HepG2 (cell line): ENCODE measurements at regions not wholly inside any gene's neighbourhood (a gene's known extent, or its start where the extent isn't known, plus 50 kb on each side); places are given as distances from the start of the nearest gene placed in this dataset.

Source experiments
- JUN ChIP-seq: sonication (generic); formaldehyde crosslinking; IDR thresholded peaks from 2 replicates; pipeline ENCODE4 v1.4.0; 2020; ENCODE audit warnings: mild to moderate bottlenecking, missing genetic modification reagents
- JUND ChIP-seq: sonication (generic); formaldehyde crosslinking; IDR thresholded peaks from 2 replicates; pipeline ENCODE4 v1.8.0; 2022; ENCODE audit warnings: mild to moderate bottlenecking, missing genetic modification reagents
- NFYB ChIP-seq: sonication (generic); formaldehyde crosslinking; IDR thresholded peaks from 2 replicates; pipeline ENCODE4 v1.4.0; 2020; ENCODE audit warnings: missing genetic modification reagents
- SP2 ChIP-seq: sonication (generic); formaldehyde crosslinking; IDR thresholded peaks from 2 replicates; pipeline ENCODE4 v1.5.1; 2020; ENCODE audit warnings: mild to moderate bottlenecking, missing genetic modification reagents
- TCF12 ChIP-seq, 2 experiments: fragments of 450-650 bp in 1 of 2; sonication (generic) in 1 of 2; formaldehyde crosslinking in 1 of 2; IDR thresholded peaks; 2 replicates each; pipeline versions ENCODE4 v1.6.1 to v1.8.0; 2017 to 2022; ENCODE audit warnings: antibody characterized with exemption in 1 of 2, mild to moderate bottlenecking in 1 of 2, missing genetic modification reagents in 1 of 2, moderate library complexity in 1 of 2
- TCF7L2 ChIP-seq: IDR thresholded peaks from 2 replicates; pipeline ENCODE4 v1.6.1; 2011; ENCODE audit warnings: mild to moderate bottlenecking, low read depth, low read length, moderate library complexity
- ZBTB7A ChIP-seq: sonication (generic); formaldehyde crosslinking; IDR thresholded peaks from 2 replicates; pipeline ENCODE4 v1.8.0; 2022; ENCODE audit warnings: mild to moderate bottlenecking, missing genetic modification reagents
- ZFX ChIP-seq: sonication (generic); formaldehyde crosslinking; IDR thresholded peaks from 2 replicates; pipeline ENCODE4 v1.4.0; 2020; ENCODE audit warnings: mild to moderate bottlenecking, low read depth, missing genetic modification reagents, moderate library complexity
- ZNF557 ChIP-seq: sonication (generic); formaldehyde crosslinking; IDR thresholded peaks from 2 replicates; pipeline ENCODE4 v1.4.0; 2020; ENCODE audit warnings: missing genetic modification reagents
- ZNF570 ChIP-seq: sonication (generic); formaldehyde crosslinking; IDR thresholded peaks from 2 replicates; pipeline ENCODE4 v1.4.0; 2020; ENCODE audit warnings: mild to moderate bottlenecking, missing genetic modification reagents, borderline replicate concordance
- TF ChIP-seq, protein P1 (sequence below): sonication (generic); formaldehyde crosslinking; IDR thresholded peaks from 2 replicates; pipeline ENCODE4 v1.5.0; 2020; ENCODE audit warnings: mild to moderate bottlenecking, missing genetic modification reagents, moderate library complexity
- TF ChIP-seq, protein P2 (sequence below): sonication (generic); formaldehyde crosslinking; IDR thresholded peaks from 2 replicates; pipeline ENCODE4 v1.8.0; 2022; ENCODE audit warnings: mild to moderate bottlenecking, missing genetic modification reagents, borderline replicate concordance
- TF ChIP-seq, protein P3 (sequence below): sonication (generic); formaldehyde crosslinking; IDR thresholded peaks from 2 replicates; pipeline ENCODE4 v1.5.1; 2020; ENCODE audit warnings: missing genetic modification reagents, mild to moderate bottlenecking, borderline replicate concordance

DNA sequence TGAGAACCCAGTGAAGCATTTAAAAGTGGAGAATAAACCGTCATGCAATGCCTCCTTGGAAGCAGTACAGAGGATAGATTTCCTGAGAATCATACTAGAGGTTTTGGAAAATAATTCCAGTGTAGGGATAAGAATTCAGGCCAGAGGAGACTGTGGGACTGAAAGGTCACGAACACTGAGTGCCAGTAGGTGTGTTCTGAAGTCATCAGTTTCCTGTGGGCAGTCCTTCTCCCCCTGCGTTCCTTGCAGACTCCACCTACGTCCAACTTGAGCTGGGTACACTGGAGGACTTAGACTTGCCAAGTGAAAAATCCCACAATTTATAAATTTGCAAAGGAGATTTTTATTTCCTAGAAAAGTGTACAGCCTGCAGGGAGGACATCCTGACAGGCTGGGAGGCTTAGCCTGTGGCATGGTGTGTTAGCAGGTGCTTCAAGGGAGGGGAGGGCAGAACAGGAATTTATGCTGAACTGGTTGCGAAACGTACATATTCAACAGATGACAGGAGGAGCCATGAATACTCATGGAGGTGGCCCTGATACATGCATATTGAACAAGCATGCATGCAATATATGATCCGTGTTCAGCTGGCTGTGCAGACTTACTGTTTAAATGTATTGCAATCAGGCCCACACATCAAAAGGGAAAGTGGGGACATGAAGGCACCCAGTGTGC is 72.9 kb upstream of the POM121L12 start:
- TF ChIP-seq ZNF570 (CRISPR knock-in tag), result no peak
- no peak for TF ChIP-seq ZFX (CRISPR knock-in tag)
- no peak for TF ChIP-seq SP2 (CRISPR knock-in tag)
- no peak for TF ChIP-seq ZBTB7A (CRISPR knock-in tag)
- TF ChIP-seq, protein P1, sequence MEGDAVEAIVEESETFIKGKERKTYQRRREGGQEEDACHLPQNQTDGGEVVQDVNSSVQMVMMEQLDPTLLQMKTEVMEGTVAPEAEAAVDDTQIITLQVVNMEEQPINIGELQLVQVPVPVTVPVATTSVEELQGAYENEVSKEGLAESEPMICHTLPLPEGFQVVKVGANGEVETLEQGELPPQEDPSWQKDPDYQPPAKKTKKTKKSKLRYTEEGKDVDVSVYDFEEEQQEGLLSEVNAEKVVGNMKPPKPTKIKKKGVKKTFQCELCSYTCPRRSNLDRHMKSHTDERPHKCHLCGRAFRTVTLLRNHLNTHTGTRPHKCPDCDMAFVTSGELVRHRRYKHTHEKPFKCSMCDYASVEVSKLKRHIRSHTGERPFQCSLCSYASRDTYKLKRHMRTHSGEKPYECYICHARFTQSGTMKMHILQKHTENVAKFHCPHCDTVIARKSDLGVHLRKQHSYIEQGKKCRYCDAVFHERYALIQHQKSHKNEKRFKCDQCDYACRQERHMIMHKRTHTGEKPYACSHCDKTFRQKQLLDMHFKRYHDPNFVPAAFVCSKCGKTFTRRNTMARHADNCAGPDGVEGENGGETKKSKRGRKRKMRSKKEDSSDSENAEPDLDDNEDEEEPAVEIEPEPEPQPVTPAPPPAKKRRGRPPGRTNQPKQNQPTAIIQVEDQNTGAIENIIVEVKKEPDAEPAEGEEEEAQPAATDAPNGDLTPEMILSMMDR (CRISPR knock-in tag), result no peak
- TF ChIP-seq ZNF557 (CRISPR knock-in tag), result no peak
- TF ChIP-seq, protein P2, sequence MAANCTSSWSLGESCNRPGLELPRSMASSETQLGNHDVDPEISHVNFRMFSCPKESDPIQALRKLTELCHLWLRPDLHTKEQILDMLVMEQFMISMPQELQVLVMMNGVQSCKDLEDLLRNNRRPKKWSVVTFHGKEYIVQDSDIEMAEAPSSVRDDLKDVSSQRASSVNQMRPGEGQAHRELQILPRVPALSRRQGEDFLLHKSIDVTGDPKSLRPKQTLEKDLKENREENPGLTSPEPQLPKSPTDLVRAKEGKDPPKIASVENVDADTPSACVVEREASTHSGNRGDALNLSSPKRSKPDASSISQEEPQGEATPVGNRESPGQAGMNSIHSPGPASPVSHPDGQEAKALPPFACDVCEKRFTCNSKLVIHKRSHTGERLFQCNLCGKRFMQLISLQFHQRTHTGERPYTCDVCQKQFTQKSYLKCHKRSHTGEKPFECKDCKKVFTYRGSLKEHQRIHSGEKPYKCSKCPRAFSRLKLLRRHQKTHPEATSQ (CRISPR knock-in tag), result no peak
- no peak for TF ChIP-seq NFYB
- no peak for TF ChIP-seq TCF7L2
- TF ChIP-seq TCF12 (IDR thresholded peaks at IDR 0.05), result no peak
- TF ChIP-seq TCF12 (CRISPR knock-in tag; IDR thresholded peaks at IDR 0.05), result no peak
- no peak for TF ChIP-seq JUN (CRISPR knock-in tag)
- no peak for TF ChIP-seq JUND (CRISPR knock-in tag)
- TF ChIP-seq, protein P3, sequence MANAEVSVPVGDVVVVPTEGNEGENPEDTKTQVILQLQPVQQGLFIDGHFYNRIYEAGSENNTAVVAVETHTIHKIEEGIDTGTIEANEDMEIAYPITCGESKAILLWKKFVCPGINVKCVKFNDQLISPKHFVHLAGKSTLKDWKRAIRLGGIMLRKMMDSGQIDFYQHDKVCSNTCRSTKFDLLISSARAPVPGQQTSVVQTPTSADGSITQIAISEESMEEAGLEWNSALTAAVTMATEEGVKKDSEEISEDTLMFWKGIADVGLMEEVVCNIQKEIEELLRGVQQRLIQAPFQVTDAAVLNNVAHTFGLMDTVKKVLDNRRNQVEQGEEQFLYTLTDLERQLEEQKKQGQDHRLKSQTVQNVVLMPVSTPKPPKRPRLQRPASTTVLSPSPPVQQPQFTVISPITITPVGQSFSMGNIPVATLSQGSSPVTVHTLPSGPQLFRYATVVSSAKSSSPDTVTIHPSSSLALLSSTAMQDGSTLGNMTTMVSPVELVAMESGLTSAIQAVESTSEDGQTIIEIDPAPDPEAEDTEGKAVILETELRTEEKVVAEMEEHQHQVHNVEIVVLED, result no peak
